ENCODE measurements at regions not wholly inside any gene's neighbourhood (a gene's known extent, or its start where the extent isn't known, plus 50 kb on each side); places are given as distances from the start of the nearest gene placed in this dataset.

DNA sequence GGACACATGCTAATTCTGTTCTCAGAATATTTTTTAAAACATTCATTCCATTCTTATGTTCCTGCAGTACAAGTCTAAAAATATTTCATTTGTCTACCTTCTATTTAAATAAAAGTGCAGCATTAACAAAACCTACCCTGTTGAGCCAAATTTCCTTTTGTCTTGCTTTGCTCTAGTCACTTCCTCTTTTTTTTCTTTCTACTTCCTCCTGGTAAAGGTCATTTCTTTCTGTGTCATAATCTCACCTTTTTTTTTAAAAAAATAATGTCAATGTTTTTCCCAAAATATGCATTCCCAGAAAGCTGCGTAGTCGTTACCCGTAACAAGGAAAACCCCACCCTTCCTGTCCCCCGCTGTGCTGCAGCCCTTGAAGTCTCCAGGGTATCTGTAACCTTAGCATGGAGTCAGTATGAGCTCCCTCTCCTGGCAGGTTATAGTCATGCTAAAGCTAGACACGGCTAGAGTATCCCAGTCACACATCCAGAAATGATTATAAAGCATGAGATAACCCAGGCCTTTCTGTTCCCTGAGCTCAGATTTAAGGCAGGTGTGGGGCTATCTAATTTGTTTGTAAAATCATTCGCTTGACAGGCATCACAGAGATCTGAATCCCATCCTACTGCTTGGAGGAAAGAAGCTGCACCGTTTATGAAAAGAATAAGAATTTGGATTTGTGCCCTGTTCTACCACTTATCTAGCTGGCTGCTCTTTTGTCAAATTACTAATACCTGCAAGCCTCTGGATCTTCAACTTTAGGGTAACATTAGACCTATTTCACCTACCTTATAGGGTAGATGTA, 51.1 kb upstream of the EED start:
- H3K27ac ChIP-seq: no peak overlapping the region
- intact Hi-C loops (cut with DNase I): loop anchor here in 2 of 4 donors (10.0 kb wide), 2 partner anchors 149 to 339 kb away; partner anchors contain the start of gene CCDC83 (in 1 of the 2)
- H3K9me3 ChIP-seq: no peaks in the 10 kb centered on the region
- H3K4me1 ChIP-seq (ENCODE audit: insufficient read depth): peaks cover 6% of the 10 kb centered on the region
- DNase-seq: peak in 4 of 5 donors; percentile 28 to 54 (median 46)
- no peak overlapping the region for H3K4me3 ChIP-seq
- 38 to 41% (median 39%) methylated on average over 7 of the region's 7 CpGs for WGBS, 3 donors
- H3K36me3 ChIP-seq: no peaks in the 10 kb centered on the region
- H3K27me3 ChIP-seq: no peaks in the 10 kb centered on the region
- TF ChIP-seq, protein P1, sequence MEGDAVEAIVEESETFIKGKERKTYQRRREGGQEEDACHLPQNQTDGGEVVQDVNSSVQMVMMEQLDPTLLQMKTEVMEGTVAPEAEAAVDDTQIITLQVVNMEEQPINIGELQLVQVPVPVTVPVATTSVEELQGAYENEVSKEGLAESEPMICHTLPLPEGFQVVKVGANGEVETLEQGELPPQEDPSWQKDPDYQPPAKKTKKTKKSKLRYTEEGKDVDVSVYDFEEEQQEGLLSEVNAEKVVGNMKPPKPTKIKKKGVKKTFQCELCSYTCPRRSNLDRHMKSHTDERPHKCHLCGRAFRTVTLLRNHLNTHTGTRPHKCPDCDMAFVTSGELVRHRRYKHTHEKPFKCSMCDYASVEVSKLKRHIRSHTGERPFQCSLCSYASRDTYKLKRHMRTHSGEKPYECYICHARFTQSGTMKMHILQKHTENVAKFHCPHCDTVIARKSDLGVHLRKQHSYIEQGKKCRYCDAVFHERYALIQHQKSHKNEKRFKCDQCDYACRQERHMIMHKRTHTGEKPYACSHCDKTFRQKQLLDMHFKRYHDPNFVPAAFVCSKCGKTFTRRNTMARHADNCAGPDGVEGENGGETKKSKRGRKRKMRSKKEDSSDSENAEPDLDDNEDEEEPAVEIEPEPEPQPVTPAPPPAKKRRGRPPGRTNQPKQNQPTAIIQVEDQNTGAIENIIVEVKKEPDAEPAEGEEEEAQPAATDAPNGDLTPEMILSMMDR (IDR thresholded peaks at IDR 0.05): peak in 1 of 3 donors; percentile 17
- no peak for TF ChIP-seq POLR2A (IDR thresholded peaks at IDR 0.05)

DNA sequence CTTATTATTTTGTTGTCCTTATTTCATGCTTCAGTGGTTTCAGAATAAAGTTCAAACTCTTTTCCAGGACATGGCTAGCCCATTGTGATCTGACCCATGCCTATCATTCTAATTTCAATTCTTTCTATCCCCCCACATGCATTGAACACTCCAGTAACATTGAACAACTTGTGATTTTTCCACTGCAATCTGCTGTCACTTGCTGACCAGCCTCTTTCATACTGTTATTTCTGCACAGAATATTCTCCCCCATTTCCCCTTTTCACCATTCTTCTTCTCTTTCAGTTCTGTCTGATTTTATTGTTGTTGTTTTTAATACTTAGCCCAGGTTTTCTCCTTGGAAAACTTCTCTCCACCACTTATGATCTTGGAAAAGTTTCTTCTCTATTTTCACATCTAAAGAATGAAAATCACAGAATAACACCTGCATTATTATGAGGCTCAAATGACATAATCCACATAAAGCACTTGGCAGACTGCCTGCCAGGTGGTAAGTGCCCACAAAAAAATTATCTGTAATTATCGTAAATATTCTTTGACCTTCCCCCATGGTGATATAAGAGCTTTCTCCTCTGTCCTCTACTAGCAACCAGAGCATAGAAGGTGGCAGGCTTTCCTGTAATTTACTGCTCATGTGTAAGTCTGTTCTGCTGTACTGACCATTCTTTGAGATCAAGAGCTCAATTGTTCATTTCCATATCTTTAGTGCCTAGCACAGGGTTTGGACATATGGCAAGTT, 51.9 kb upstream of the EED start:
- Histone ChIP-seq H3K9me3 (no peaks in the 10 kb centered on the region), H3K27ac (no peak overlapping the region), H3K4me1 (ENCODE audit: insufficient read depth) (peaks cover 6% of the 10 kb centered on the region), H3K36me3 (no peaks in the 10 kb centered on the region), H3K27me3 (no peaks in the 10 kb centered on the region), H3K4me3 (no peak overlapping the region)
- DNase-seq: no peak
- intact Hi-C loops (cut with DNase I): loop anchor here in 2 of 4 donors (10.0 kb wide), 2 partner anchors 148 to 338 kb away; partner anchors contain the start of gene CCDC83 (in 1 of the 2)
- TF ChIP-seq EP300 (IDR thresholded peaks at IDR 0.05): no peak
- WGBS, 3 donors: 73 to 86% (median 84%) methylated on average over 1 of the region's 1 CpG

DNA sequence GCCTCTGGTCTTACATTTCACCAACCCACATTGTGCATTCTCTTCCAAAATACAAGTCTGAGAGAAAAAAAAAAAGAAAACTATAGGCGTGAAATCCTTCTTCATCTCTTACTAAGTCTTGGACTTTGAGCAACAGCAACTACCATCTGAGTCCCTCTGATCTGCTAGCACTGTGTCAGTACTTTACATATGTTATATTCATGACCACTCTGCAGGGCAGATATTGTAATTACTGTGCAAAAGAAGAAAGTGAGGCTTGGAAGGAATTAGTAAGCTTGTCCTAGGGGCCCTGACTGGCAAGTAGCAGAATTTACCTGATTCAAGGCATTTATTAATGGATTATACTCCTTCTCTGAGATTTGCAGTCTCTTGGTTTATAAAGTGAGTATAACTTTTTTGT, 52.7 kb upstream of the EED start:
- peaks cover 5% of the 10 kb centered on the region for H3K4me1 ChIP-seq (ENCODE audit: insufficient read depth)
- H3K9me3 ChIP-seq: no peaks in the 10 kb centered on the region
- 96 to 98% (median 98%) methylated on average over 1 of the region's 1 CpG for WGBS, 3 donors
- H3K4me3 ChIP-seq: no peak overlapping the region
- DNase-seq: no peak
- no peaks in the 10 kb centered on the region for H3K36me3 ChIP-seq
- intact Hi-C loops (cut with DNase I): loop anchor here in 2 of 4 donors (10.0 kb wide), 2 partner anchors 147 to 337 kb away; partner anchors contain the start of gene CCDC83 (in 1 of the 2)
- TF ChIP-seq POLR2A (IDR thresholded peaks at IDR 0.05) (no peak), EP300 (IDR thresholded peaks at IDR 0.05) (no peak)
- TF ChIP-seq, protein P1 (IDR thresholded peaks at IDR 0.05): no peak
- H3K27me3 ChIP-seq: no peaks in the 10 kb centered on the region
- no peak overlapping the region for H3K27ac ChIP-seq

DNA sequence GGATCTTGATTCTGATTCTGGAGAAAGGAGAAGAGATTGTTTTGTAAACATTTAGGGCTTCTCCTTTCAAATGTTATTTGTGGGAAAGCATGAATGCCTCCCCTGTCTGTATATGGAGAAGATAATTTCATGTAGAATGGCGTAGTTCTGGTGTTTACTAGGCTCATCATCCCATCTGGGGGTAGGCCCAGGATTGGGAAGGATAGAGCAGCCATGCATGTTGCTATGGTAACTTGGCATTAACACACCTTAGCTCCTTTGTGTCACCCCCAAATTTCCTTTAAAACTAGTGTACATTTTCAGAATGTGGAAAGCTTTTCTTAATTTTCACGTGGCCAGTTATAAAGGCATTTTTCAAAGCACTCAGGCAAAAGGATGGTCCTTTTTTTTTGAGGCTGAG, 57.5 kb upstream of the EED start:
- no peak for DNase-seq
- H3K9me3 ChIP-seq: no peaks in the 10 kb centered on the region
- H3K27ac ChIP-seq: no peak overlapping the region
- 83 to 86% (median 85%) methylated on average over 2 of the region's 2 CpGs for WGBS, 3 donors
- TF ChIP-seq EP300 (IDR thresholded peaks at IDR 0.05): no peak
- TF ChIP-seq POLR2A (IDR thresholded peaks at IDR 0.05): no peak
- TF ChIP-seq, protein P1 (IDR thresholded peaks at IDR 0.05): no peak
- no peaks in the 10 kb centered on the region for H3K4me1 ChIP-seq (ENCODE audit: insufficient read depth)
- intact Hi-C loops (cut with DNase I): no loop called here
- no peak overlapping the region for H3K4me3 ChIP-seq
- H3K36me3 ChIP-seq: no peaks in the 10 kb centered on the region
- no peaks in the 10 kb centered on the region for H3K27me3 ChIP-seq

All from ovary (tissue), 7 donors.